GM21529 (cell line): ENCODE measurements at regions not wholly inside any gene's neighbourhood (a gene's known extent, or its start where the extent isn't known, plus 50 kb on each side); places are given as distances from the start of the nearest gene placed in this dataset.

Experiments
- ATAC-seq: cut with Tn5 transposase; IDR thresholded peaks from one replicate; pipeline ENCODE4 v1.9.1; 2021; ENCODE audit not compliant: unreplicated experiment

DNA sequence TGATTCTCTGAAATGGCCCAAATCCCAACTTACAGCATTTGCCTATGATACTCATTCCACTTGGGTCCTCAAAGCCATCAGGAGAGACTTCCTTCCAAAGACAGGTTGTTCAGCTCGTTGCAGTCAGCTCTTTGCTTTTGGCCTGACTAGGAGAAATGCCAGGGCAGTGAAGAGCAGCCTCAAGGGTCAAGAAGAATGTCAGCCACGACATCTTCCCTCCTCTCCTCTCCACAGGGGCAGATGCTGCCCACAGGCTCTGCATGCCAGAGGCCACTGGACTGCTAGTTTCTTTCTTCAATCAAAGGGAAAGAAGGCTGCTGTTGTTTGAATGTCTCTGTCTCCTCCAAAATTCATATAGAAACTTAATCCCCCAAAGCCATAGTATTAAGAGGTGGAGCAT is 201.7 kb upstream of the PFN2 start:
- no peak for ATAC-seq

GRCh38 chr3:150170852-150171520 is 200.3 kb upstream of the PFN2 start:
- ATAC-seq = no peak

GRCh38 chr3:150169330-150169940 is 198.7 kb upstream of the PFN2 start:
- no peak for ATAC-seq

GRCh38 chr3:150168698-150169097 is 198.0 kb upstream of the PFN2 start:
- no peak for ATAC-seq

- no peak for ATAC-seq
Observed at GRCh38 chr3:150165396-150166094, 194.8 kb upstream of the PFN2 start.

DNA sequence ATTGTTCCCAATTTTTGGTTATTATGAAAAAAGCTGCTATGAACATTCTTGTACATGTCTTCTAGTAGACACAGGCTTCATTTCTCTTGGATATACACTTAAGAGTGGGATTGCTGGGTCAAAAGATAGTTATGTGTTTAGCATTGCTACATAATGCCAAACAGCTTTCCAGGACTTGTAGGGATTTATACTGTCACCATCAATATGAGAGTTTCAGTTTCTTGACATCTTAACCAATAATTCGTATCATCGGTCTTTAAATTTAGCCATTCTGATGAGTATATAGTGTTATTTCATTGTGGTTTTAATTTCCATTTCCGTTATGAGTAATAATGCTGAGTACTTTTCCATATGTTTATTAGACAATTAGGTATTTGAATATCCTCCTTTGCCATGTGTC is 190.3 kb upstream of the PFN2 start:
- no peak for ATAC-seq

- ATAC-seq = no peak
Observed at GRCh38 chr3:150158943-150159625, 188.4 kb upstream of the PFN2 start.

GRCh38 chr3:150152567-150152966 is 181.9 kb upstream of the PFN2 start:
- no peak for ATAC-seq

GRCh38 chr3:150150633-150151032 is 179.9 kb upstream of the PFN2 start:
- ATAC-seq = no peak

- ATAC-seq = no peak
Observed at GRCh38 chr3:150149651-150150051, 179.0 kb upstream of the PFN2 start.

DNA sequence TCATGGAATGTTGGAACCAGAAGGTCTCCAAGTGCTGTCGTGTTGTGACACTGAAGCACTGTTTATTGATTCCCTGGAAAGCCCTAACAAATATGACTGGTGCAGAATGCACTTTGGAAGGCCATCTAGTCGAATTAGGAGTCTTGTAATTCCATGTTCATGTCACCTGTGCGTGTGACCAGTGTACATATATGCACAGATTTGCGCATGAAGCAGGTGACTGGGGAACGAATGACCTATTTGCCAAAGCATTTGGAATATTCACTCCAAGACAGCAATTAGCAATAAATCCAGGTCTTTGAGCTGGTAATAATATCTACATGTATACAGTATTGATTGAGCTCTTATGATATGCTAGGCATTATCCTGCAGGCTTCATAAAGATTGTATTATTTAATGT is 177.5 kb upstream of the PFN2 start:
- ATAC-seq = no peak

- no peak for ATAC-seq
Observed at GRCh38 chr3:150147776-150148175, 177.1 kb upstream of the PFN2 start.

- ATAC-seq = no peak
Observed at GRCh38 chr3:150146991-150147761, 176.5 kb upstream of the PFN2 start.

DNA sequence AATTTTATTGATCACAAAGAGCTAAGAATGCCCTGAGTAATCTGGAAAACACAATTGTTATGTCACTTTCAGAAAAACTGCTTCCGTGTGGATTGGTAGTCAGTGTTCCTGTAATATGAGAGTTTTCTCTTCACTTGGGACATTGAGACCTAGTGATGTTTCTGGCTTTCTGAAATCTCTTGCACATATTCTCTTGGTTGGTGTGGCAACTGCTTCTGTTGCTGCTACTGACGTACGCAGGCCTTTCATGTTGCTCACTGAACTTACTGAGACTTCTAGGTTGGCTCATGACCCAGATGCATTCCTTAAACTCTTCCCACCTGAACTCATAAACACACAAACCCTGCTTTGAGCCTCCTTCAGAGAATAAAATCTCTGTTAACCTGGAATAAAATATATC is 175.0 kb upstream of the PFN2 start:
- no peak for ATAC-seq

DNA sequence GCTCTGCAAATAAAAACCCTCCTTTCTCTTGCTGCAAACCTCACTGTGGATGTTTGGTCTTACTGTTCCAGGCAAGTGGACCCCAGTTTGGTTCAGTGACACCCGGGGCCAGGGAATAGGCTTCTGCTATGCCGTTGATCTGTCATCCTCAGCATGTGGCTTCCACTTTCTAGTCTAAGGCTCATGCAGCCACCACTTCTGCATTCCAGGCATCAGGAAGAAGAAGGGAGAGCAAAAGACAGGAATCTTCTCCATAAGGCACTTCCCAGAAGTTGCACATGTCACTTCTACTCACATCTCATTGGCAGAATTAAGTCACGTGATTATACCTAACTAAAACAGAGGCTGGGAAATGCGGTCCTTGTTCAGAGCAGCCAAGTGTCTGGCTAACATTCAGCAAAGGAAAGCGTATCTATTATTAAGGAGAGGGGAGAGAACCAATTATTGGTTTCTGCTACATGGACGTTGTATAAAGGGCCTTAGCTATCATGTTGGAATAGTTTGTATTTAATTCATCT is 173.6 kb upstream of the PFN2 start:
- ATAC-seq = no peak

GRCh38 chr3:150142936-150143335 is 172.2 kb upstream of the PFN2 start:
- ATAC-seq = no peak

DNA sequence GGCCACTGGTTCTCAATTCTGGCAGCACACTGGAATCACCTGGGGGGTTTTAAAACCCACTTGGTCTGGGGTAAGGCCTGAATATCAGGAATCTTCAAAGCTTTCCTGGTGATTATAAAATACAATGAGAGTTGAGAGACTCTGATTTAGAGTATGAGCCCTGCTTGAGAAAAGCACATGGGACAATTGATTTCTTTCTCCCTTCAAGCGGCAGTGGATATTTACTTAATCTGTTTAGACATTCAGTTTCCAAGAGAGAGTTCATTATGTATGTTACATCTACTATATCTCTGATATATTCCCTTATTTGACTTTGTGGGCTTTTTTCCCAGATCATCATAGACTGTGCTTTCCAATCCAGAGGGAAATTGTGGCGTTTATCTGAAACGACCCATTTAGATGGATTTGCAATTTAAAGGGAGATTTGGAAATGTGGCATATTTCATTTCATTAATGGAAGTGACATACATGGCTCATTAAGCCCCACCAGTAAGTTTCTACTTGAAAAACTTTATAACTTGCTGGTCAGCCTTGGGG is 171.2 kb upstream of the PFN2 start:
- no peak for ATAC-seq

DNA sequence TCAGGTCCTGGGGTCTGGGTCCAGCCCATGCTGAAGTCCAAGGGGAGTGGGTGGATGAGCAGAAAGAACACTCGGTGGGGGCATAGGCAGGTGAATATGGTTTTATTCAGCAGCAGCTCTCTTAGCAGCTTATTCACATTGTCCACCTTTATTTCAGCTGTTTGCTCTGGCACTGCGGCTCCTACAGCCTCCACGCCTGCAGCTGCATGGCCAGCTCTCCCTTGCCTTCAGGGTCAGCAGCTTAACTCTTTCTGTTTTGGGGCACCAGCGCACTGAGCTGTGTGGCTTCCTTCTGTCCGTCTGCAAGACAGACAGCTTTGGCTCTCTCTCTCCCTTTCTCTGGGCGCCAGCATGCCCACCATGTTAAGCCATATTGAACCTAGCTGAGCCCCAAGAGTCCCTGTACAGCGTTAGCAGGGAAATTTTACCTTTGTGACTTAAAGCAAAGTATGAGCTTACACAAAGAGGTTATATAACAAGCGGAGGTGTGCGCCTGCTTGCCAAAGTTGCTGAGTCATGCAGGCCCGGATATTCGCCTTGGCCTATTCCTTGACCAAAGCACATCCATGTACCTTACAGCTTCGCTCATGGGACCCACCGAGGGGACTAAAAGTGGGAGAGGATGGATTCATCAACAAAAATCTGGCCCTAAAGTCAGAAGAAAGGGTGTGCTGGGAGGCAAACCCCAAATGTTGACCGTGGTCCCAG is 170.1 kb upstream of the PFN2 start:
- ATAC-seq = no peak

GRCh38 chr3:150138824-150139223 is 168.1 kb upstream of the PFN2 start:
- no peak for ATAC-seq

DNA sequence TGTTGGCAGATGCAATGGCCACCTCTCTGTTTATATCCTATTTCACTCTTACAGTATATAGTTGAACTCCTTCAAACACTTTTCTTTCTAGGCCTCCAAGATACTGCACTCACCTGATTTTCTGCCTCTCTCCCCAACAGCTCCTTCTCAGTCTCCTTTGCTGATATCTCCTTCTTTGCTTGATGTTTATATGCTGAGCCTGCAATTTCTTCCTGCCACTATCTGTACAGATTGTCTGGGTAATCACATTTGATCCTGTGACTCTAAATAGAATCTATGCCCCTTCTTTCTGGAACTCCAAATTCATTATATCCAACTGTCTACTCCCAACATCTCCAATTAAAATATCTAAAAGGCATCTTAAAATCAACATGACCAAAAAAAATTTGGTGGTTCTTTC is 165.5 kb upstream of the PFN2 start:
- no peak for ATAC-seq
